ENCODE measurements at regions not wholly inside any gene's neighbourhood (a gene's known extent, or its start where the extent isn't known, plus 50 kb on each side); places are given as distances from the start of the nearest gene placed in this dataset.

DNA sequence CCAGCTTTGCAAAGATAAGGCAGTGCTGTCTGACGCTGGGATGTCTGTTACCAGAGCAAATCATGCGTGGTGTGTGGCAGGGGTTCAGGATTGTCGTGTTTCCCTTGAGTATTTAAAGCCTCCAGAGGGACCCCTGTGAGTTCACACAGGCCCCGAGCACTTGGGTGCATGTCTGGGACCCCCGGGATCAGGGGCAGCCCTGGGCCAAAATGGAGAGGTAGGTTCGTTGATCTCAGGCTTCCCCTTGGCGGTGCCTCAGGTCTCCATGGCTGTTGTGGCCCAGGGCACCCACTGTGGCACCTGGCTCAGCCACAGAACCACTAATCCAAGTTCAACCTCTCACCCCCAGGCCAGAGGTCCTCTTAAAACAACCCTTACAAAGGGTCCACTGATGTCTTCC, 523.1 kb upstream of the DPP6 start:
- TF ChIP-seq, protein P1, sequence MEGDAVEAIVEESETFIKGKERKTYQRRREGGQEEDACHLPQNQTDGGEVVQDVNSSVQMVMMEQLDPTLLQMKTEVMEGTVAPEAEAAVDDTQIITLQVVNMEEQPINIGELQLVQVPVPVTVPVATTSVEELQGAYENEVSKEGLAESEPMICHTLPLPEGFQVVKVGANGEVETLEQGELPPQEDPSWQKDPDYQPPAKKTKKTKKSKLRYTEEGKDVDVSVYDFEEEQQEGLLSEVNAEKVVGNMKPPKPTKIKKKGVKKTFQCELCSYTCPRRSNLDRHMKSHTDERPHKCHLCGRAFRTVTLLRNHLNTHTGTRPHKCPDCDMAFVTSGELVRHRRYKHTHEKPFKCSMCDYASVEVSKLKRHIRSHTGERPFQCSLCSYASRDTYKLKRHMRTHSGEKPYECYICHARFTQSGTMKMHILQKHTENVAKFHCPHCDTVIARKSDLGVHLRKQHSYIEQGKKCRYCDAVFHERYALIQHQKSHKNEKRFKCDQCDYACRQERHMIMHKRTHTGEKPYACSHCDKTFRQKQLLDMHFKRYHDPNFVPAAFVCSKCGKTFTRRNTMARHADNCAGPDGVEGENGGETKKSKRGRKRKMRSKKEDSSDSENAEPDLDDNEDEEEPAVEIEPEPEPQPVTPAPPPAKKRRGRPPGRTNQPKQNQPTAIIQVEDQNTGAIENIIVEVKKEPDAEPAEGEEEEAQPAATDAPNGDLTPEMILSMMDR (IDR thresholded peaks at IDR 0.05; ENCODE audit: insufficient read depth, low read depth, low read length, missing control alignments) = no peak
- H3K4me3 ChIP-seq (ENCODE audit: low read depth, low read length) = no peak overlapping the region
- no peak for DNase-seq (ENCODE audit: low read depth)

DNA sequence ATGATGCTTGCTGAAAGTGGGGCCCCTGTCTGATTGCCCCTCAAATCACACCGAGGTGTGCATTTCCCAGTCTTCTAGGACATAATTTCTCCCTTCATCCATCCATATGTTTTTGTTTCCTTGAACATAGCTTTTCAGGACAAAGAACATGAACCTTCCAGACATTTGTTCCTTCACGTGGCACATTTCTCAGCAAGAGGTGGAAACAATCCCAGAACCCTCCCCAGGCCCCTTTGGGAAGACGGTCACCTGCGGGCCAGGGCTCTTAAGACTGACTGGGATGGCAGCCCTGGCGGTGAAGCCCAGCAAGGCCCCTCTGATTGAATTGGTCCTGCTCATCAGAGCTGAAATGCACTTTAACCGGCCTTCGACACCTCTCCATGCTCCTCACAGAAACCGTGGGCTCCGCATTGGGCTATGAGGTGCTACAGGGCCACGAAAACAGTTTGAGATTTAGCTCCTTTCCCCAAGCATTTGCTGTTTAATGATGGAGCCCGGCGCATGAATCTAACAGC, 522.5 kb upstream of the DPP6 start:
- no peak for DNase-seq (ENCODE audit: low read depth)
- TF ChIP-seq, protein P1 (IDR thresholded peaks at IDR 0.05; ENCODE audit: insufficient read depth, low read depth, low read length, missing control alignments) = no peak
- no peak overlapping the region for H3K4me3 ChIP-seq (ENCODE audit: low read depth, low read length)

DNA sequence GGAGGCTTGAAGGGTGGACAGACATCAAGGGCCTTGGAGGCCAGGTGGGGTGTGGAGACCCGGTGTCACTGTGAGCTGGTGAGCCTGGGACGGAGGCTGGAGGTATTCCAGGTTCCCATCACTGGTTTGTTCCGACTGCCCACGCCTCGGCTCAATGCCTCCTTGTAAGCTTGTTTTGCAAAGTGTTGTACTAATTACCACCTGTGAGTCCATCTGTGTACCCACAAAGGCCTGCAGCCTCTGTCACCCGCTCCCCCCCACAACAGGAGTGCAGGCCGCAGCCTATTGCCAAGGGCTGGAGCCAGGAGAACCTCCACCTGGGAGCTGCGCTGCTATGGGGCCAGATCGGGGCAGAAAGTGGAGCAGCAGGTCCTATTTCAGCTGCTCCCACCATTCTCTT, 521.8 kb upstream of the DPP6 start:
- no peak for DNase-seq (ENCODE audit: low read depth)
- TF ChIP-seq, protein P1 (IDR thresholded peaks at IDR 0.05; ENCODE audit: insufficient read depth, low read depth, low read length, missing control alignments) = no peak
- H3K4me3 ChIP-seq (ENCODE audit: low read depth, low read length) = no peak overlapping the region

DNA sequence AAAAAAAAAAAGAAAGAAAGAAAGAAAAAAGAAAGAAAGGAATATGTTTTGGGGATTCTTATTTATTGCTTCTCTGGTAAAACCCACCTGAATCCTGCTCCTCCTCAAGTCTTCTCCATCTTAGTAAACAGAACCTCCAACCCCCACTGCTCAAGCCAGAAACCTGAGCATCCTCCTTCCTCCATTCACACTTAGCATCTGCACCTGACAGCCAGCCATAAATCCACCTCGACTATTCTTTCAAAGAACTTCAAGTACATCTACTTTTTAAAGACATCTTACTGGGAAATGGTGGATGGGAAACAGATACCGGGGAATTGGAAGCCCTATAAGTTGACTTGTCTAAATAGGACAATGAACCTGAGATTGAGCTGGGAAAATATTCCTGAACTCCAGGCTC, 519.9 kb upstream of the DPP6 start:
- no peak overlapping the region for H3K4me3 ChIP-seq (ENCODE audit: low read depth, low read length)
- DNase-seq (ENCODE audit: low read depth) = no peak
- TF ChIP-seq, protein P1 (IDR thresholded peaks at IDR 0.05; ENCODE audit: insufficient read depth, low read depth, low read length, missing control alignments) = no peak

DNA sequence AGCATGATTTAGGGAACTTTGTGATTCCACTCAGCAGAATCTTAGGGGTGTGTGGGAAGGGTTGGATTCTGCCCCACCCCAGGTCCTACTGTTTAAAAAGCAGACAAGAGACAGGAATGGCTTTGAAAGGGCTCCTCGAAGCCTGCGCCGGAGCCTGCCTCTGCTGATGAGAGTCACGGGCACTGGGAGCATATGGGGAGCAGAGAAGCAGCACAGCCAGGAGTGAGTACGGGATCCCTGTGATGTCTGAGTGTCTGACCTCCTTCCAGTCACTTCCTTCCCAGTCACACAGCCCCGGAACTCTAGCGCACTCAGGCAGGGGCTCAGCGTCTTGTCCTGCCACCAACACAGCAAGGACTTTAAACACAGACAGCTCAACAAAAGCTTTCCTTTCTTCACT, 514.9 kb upstream of the DPP6 start:
- no peak for DNase-seq (ENCODE audit: low read depth)
- TF ChIP-seq, protein P1 (IDR thresholded peaks at IDR 0.05; ENCODE audit: insufficient read depth, low read depth, low read length, missing control alignments) = no peak
- H3K4me3 ChIP-seq (ENCODE audit: low read depth, low read length) = no peak overlapping the region

DNA sequence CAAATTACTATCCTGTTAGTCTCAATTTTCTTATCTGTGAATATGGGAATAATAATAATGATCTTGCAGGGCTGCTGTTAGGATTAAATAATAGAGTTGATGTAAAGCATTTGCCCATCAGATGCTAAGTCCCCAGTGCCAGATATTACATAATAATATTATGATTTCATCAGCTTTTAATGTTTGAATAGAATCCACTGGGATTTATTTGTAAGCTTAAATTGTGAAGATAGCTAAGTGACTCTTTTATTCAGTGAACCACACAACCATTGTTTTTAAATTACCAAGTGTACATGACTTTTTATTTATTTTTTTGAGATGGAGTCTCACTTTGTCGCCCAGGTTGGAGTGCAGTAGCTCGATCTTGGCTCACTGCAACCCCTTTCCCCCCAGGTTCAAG, 510.3 kb upstream of the DPP6 start:
- H3K4me3 ChIP-seq (ENCODE audit: low read depth, low read length) = no peak overlapping the region
- TF ChIP-seq, protein P1 (IDR thresholded peaks at IDR 0.05; ENCODE audit: insufficient read depth, low read depth, low read length, missing control alignments) = no peak
- DNase-seq (ENCODE audit: low read depth) = no peak

DNA sequence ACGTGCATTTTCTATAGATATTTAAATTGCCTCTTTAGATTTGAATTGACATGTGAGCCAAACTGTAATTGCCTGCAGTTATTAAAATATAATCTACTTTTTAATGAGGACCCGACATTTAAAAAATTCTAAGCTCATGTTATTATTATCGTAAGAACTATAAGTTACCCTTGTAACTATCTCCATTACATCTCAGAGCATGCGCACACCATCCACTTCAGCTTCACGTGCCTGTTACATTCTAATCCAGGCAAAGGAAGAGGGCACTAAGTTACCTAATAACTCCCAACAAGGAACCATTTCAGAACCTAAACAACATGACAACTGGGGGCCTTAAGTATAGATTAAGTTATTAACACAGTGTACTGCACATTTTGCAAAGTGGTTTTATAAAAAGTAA, 509.0 kb upstream of the DPP6 start:
- TF ChIP-seq, protein P1 (IDR thresholded peaks at IDR 0.05; ENCODE audit: insufficient read depth, low read depth, low read length, missing control alignments) = no peak

More for the DNA sequence above, 509.0 kb upstream of the DPP6 start:
- no peak overlapping the region for H3K4me3 ChIP-seq (ENCODE audit: low read depth, low read length)
- no peak for DNase-seq (ENCODE audit: low read depth)

Measured in GM12865 (cell line).